ENCODE measurements at regions not wholly inside any gene's neighbourhood (a gene's known extent, or its start where the extent isn't known, plus 50 kb on each side); places are given as distances from the start of the nearest gene placed in this dataset.

- Histone ChIP-seq H3K27ac (no peak overlapping the region), H3K4me1 (ENCODE audit: control insufficient read depth in 1 of 2, insufficient read depth in 1 of 2, low read depth in 1 of 2, low read length in 1 of 2) (peaks cover 0 to 6% of the 10 kb centered on the region in 2 experiments), H3K36me3 (no peaks in the 10 kb centered on the region), H3K9me3 (no peaks in the 10 kb centered on the region), H3K4me3 (ENCODE audit: low read depth in 1 of 2, low read length in 1 of 2) (no peak overlapping the region), H3K27me3 (peaks cover 70% of the 10 kb centered on the region)
- no peak for TF ChIP-seq CTCF (IDR thresholded peaks at IDR 0.05)
Observed at GRCh38 chr6:148200781-148201180, 141.9 kb upstream of the SASH1 start.

GRCh38 chr6:148203281-148203925 lies 139.2 kb upstream of the SASH1 start:
- no peak overlapping the region for H3K4me3 ChIP-seq (ENCODE audit: low read depth in 1 of 2, low read length in 1 of 2)
- no peak overlapping the region for H3K27ac ChIP-seq
- H3K27me3 ChIP-seq, result peaks cover 86% of the 10 kb centered on the region

GRCh38 chr6:148203970-148204369 lies 138.7 kb upstream of the SASH1 start:
- Histone ChIP-seq H3K4me3 (ENCODE audit: low read depth in 1 of 2, low read length in 1 of 2) (no peak overlapping the region), H3K36me3 (no peaks in the 10 kb centered on the region), H3K4me1 (ENCODE audit: control insufficient read depth in 1 of 2, insufficient read depth in 1 of 2, low read depth in 1 of 2, low read length in 1 of 2) (peaks cover 0 to 6% of the 10 kb centered on the region in 2 experiments), H3K27ac (no peak overlapping the region), H3K9me3 (no peaks in the 10 kb centered on the region), H3K27me3 (peaks cover 90% of the 10 kb centered on the region)
- no peak for TF ChIP-seq CTCF (IDR thresholded peaks at IDR 0.05)

More at GRCh38 chr6:148203281-148203925, 139.2 kb upstream of the SASH1 start:
- TF ChIP-seq CTCF (IDR thresholded peaks at IDR 0.05), result no peak
- Histone ChIP-seq H3K4me1 (ENCODE audit: control insufficient read depth in 1 of 2, insufficient read depth in 1 of 2, low read depth in 1 of 2, low read length in 1 of 2) (peaks cover 0 to 6% of the 10 kb centered on the region in 2 experiments), H3K36me3 (no peaks in the 10 kb centered on the region), H3K9me3 (no peaks in the 10 kb centered on the region)

- H3K4me1 ChIP-seq (ENCODE audit: control insufficient read depth in 1 of 2, insufficient read depth in 1 of 2, low read depth in 1 of 2, low read length in 1 of 2), result peaks cover 0 to 6% of the 10 kb centered on the region in 2 experiments
- no peak for TF ChIP-seq CTCF (IDR thresholded peaks at IDR 0.05)
- H3K27ac ChIP-seq, result no peak overlapping the region
- no peaks in the 10 kb centered on the region for H3K36me3 ChIP-seq
- H3K9me3 ChIP-seq, result no peaks in the 10 kb centered on the region
- H3K27me3 ChIP-seq, result peaks cover 61% of the 10 kb centered on the region
- no peak overlapping the region for H3K4me3 ChIP-seq (ENCODE audit: low read depth in 1 of 2, low read length in 1 of 2)
Observed at GRCh38 chr6:148208298-148208697, 134.3 kb upstream of the SASH1 start.

- H3K4me1 ChIP-seq (ENCODE audit: control insufficient read depth in 1 of 2, insufficient read depth in 1 of 2, low read depth in 1 of 2, low read length in 1 of 2), result no peaks in the 10 kb centered on the region
- peaks cover 33% of the 10 kb centered on the region for H3K27me3 ChIP-seq
- no peaks in the 10 kb centered on the region for H3K9me3 ChIP-seq
- H3K4me3 ChIP-seq (ENCODE audit: low read depth in 1 of 2, low read length in 1 of 2), result no peak overlapping the region
- no peaks in the 10 kb centered on the region for H3K36me3 ChIP-seq
- no peak for TF ChIP-seq CTCF (IDR thresholded peaks at IDR 0.05)
- no peak overlapping the region for H3K27ac ChIP-seq
Observed at GRCh38 chr6:148211777-148212324, 130.8 kb upstream of the SASH1 start.

Measured in neutrophil (primary cell).